ENCODE measurements at regions not wholly inside any gene's neighbourhood (a gene's known extent, or its start where the extent isn't known, plus 50 kb on each side); places are given as distances from the start of the nearest gene placed in this dataset.

GRCh38 chrX:150088766-150089518 lies 150.7 kb upstream of the EOLA2 start:
- no peak for TF ChIP-seq REST (IDR thresholded peaks at IDR 0.05; ENCODE audit: low read depth)
- no peak for TF ChIP-seq MAX (IDR thresholded peaks at IDR 0.05)
- no peak for TF ChIP-seq EP300 (IDR thresholded peaks at IDR 0.05; ENCODE audit: borderline replicate concordance)
- no peak for TF ChIP-seq USF1 (IDR thresholded peaks at IDR 0.05)
- no peak for TF ChIP-seq CREB1 (IDR thresholded peaks at IDR 0.05; ENCODE audit: low read depth)
- TF ChIP-seq TCF12 (IDR thresholded peaks at IDR 0.05; ENCODE audit: low read depth), result no peak
- TF ChIP-seq FOXM1 (IDR thresholded peaks at IDR 0.05; ENCODE audit: borderline replicate concordance, low read depth), result no peak
- TF ChIP-seq TAF1 (IDR thresholded peaks at IDR 0.05; ENCODE audit: low read depth), result no peak
- no peak for TF ChIP-seq ZBTB7A (IDR thresholded peaks at IDR 0.05; ENCODE audit: low read depth)

GRCh38 chrX:150092549-150092948 lies 154.3 kb upstream of the EOLA2 start:
- no peak for TF ChIP-seq NFIC (IDR thresholded peaks at IDR 0.05)

- TF ChIP-seq USF1 (IDR thresholded peaks at IDR 0.05) (no peak), EGR1 (IDR thresholded peaks at IDR 0.05) (no peak), MAX (IDR thresholded peaks at IDR 0.05) (no peak), NFIC (IDR thresholded peaks at IDR 0.05) (no peak), TAF1 (IDR thresholded peaks at IDR 0.05; ENCODE audit: low read depth) (no peak), TCF12 (IDR thresholded peaks at IDR 0.05; ENCODE audit: low read depth) (no peak), EP300 (IDR thresholded peaks at IDR 0.05; ENCODE audit: borderline replicate concordance) (no peak), FOXM1 (IDR thresholded peaks at IDR 0.05; ENCODE audit: borderline replicate concordance, low read depth) (no peak), RAD21 (IDR thresholded peaks at IDR 0.05; ENCODE audit: low read depth) (no peak), REST (IDR thresholded peaks at IDR 0.05; ENCODE audit: low read depth) (no peak), ZBTB7A (IDR thresholded peaks at IDR 0.05; ENCODE audit: low read depth) (no peak), TEAD4 (IDR thresholded peaks at IDR 0.05) (no peak), CEBPB (IDR thresholded peaks at IDR 0.05) (no peak), YY1 (IDR thresholded peaks at IDR 0.05; ENCODE audit: low read depth) (no peak), CREB1 (IDR thresholded peaks at IDR 0.05; ENCODE audit: low read depth) (no peak)
Observed at GRCh38 chrX:150094375-150094774, 156.1 kb upstream of the EOLA2 start.

- no peak for TF ChIP-seq EP300 (IDR thresholded peaks at IDR 0.05; ENCODE audit: borderline replicate concordance)
Observed at GRCh38 chrX:150094996-150095395, 156.7 kb upstream of the EOLA2 start.

- TF ChIP-seq CREB1 (IDR thresholded peaks at IDR 0.05; ENCODE audit: low read depth), result no peak
- TF ChIP-seq EP300 (IDR thresholded peaks at IDR 0.05; ENCODE audit: borderline replicate concordance), result no peak
- no peak for TF ChIP-seq CEBPB (IDR thresholded peaks at IDR 0.05)
- no peak for TF ChIP-seq TAF1 (IDR thresholded peaks at IDR 0.05; ENCODE audit: low read depth)
- TF ChIP-seq YY1 (IDR thresholded peaks at IDR 0.05; ENCODE audit: low read depth), result no peak
Observed at GRCh38 chrX:150099316-150099715, 161.0 kb upstream of the EOLA2 start.

- TF ChIP-seq TAF1 (IDR thresholded peaks at IDR 0.05; ENCODE audit: low read depth), result no peak
- TF ChIP-seq CEBPB (IDR thresholded peaks at IDR 0.05), result no peak
- no peak for TF ChIP-seq CREB1 (IDR thresholded peaks at IDR 0.05; ENCODE audit: low read depth)
- no peak for TF ChIP-seq EP300 (IDR thresholded peaks at IDR 0.05; ENCODE audit: borderline replicate concordance)
- no peak for TF ChIP-seq RAD21 (IDR thresholded peaks at IDR 0.05; ENCODE audit: low read depth)
- no peak for TF ChIP-seq TCF12 (IDR thresholded peaks at IDR 0.05; ENCODE audit: low read depth)
- no peak for TF ChIP-seq YY1 (IDR thresholded peaks at IDR 0.05; ENCODE audit: low read depth)
- TF ChIP-seq NFIC (IDR thresholded peaks at IDR 0.05), result no peak
- TF ChIP-seq TEAD4 (IDR thresholded peaks at IDR 0.05), result no peak
- no peak for TF ChIP-seq MAX (IDR thresholded peaks at IDR 0.05)
- no peak for TF ChIP-seq USF1 (IDR thresholded peaks at IDR 0.05)
Observed at GRCh38 chrX:150100261-150100660, 162.0 kb upstream of the EOLA2 start.

All from Ishikawa (cell line).